ENCODE measurements at regions not wholly inside any gene's neighbourhood (a gene's known extent, or its start where the extent isn't known, plus 50 kb on each side); places are given as distances from the start of the nearest gene placed in this dataset.

DNA sequence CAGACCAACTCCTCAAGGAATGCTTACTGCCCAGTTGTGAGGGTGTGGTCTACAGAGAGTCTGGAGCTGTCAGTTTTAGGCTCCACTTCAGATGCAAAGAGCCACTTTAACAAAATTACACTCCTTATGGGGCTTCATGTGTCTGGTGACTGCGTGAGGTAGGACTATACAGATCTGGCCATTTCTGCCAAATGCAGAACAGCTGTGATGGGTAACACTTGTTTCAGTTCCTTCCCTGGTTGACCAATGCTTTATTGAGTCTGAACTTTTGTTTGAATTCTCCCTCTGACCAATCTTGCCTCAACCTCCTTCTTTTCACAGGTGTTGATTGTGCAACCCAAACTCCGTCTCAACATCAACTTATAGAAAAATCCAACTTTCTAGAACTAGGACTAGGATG, 181.2 kb downstream of the OMA1 start:
- no peaks in the 10 kb centered on the region for H3K9me3 ChIP-seq (ENCODE audit: control insufficient read depth, low read depth, low read length)
- H3K4me3 ChIP-seq (ENCODE audit: low read length), result no peak overlapping the region
- H3K27ac ChIP-seq (ENCODE audit: low read length), result no peak overlapping the region
- H3K36me3 ChIP-seq (ENCODE audit: control insufficient read depth, low read depth, low read length), result no peaks in the 10 kb centered on the region
- peaks cover 4% of the 10 kb centered on the region for H3K4me1 ChIP-seq (ENCODE audit: control insufficient read depth, low read depth, low read length)
- H3K27me3 ChIP-seq (ENCODE audit: control insufficient read depth, insufficient read depth, low read length), result no peaks in the 10 kb centered on the region
- H3K9ac ChIP-seq (ENCODE audit: low read length), result no peak overlapping the region

DNA sequence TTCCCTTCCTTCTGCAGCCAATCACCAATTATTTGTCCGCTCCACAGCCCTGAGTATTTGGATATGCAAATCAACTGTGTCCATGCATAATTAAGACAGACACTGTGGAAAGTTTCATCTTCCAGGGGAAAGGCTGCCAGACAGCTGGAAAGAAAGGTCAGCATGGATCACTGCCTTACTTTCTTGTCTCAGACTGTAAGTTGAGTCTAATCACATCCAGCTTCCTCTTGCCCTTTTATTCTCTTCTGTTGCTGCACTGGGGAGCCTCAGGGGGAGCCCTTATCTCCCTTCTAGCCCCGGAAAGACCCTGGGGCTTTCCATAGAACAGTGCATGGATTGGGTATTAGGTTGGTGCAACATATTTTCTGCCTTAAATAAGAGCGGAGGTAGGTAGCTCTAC, 182.9 kb downstream of the OMA1 start:
- peaks cover 5% of the 10 kb centered on the region for H3K4me1 ChIP-seq (ENCODE audit: control insufficient read depth, low read depth, low read length)
- H3K36me3 ChIP-seq (ENCODE audit: control insufficient read depth, low read depth, low read length), result no peaks in the 10 kb centered on the region
- no peaks in the 10 kb centered on the region for H3K27me3 ChIP-seq (ENCODE audit: control insufficient read depth, insufficient read depth, low read length)
- H3K27ac ChIP-seq (ENCODE audit: low read length), result no peak overlapping the region
- H3K4me3 ChIP-seq (ENCODE audit: low read length), result no peak overlapping the region
- no peak overlapping the region for H3K9ac ChIP-seq (ENCODE audit: low read length)
- no peaks in the 10 kb centered on the region for H3K9me3 ChIP-seq (ENCODE audit: control insufficient read depth, low read depth, low read length)

DNA sequence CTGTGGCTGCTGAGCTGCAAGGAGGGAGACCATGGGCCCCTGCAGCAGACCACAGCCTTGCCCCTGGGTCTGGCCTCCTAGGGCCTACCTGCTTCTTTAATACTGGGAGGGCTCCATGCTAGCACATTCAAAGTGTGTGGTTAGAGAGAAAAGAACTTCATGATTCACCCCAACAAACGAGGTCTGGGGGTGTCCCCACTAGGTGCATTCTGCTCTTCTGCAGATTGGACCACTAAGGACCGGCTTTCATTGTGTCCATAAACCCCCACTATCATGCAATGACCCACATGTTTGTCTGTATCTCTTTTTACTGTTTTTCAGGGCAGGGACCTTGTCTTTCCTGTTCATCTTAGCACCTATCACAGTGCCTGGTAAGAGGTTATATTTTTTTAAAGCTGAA, 185.4 kb downstream of the OMA1 start:
- Histone ChIP-seq H3K9ac (ENCODE audit: low read length) (no peak overlapping the region), H3K9me3 (ENCODE audit: control insufficient read depth, low read depth, low read length) (no peaks in the 10 kb centered on the region), H3K27me3 (ENCODE audit: control insufficient read depth, insufficient read depth, low read length) (no peaks in the 10 kb centered on the region), H3K27ac (ENCODE audit: low read length) (no peak overlapping the region), H3K36me3 (ENCODE audit: control insufficient read depth, low read depth, low read length) (no peaks in the 10 kb centered on the region), H3K4me1 (ENCODE audit: control insufficient read depth, low read depth, low read length) (peaks cover 18% of the 10 kb centered on the region), H3K4me3 (ENCODE audit: low read length) (no peak overlapping the region)

GRCh38 chr1:58358346-58358745, 188.2 kb downstream of the OMA1 start:
- no peaks in the 10 kb centered on the region for H3K9me3 ChIP-seq (ENCODE audit: control insufficient read depth, low read depth, low read length)
- no peak overlapping the region for H3K9ac ChIP-seq (ENCODE audit: low read length)
- no peaks in the 10 kb centered on the region for H3K36me3 ChIP-seq (ENCODE audit: control insufficient read depth, low read depth, low read length)
- H3K27ac ChIP-seq (ENCODE audit: low read length), result no peak overlapping the region
- H3K27me3 ChIP-seq (ENCODE audit: control insufficient read depth, insufficient read depth, low read length), result no peaks in the 10 kb centered on the region
- H3K4me3 ChIP-seq (ENCODE audit: low read length), result no peak overlapping the region
- H3K4me1 ChIP-seq (ENCODE audit: control insufficient read depth, low read depth, low read length), result peaks cover 14% of the 10 kb centered on the region

- Histone ChIP-seq H3K27ac (ENCODE audit: low read length) (no peak overlapping the region), H3K9ac (ENCODE audit: low read length) (no peak overlapping the region), H3K4me3 (ENCODE audit: low read length) (no peak overlapping the region), H3K9me3 (ENCODE audit: control insufficient read depth, low read depth, low read length) (no peaks in the 10 kb centered on the region), H3K4me1 (ENCODE audit: control insufficient read depth, low read depth, low read length) (peaks cover 14% of the 10 kb centered on the region), H3K27me3 (ENCODE audit: control insufficient read depth, insufficient read depth, low read length) (no peaks in the 10 kb centered on the region), H3K36me3 (ENCODE audit: control insufficient read depth, low read depth, low read length) (no peaks in the 10 kb centered on the region)
Observed at GRCh38 chr1:58356402-58356801, 190.1 kb downstream of the OMA1 start.

DNA sequence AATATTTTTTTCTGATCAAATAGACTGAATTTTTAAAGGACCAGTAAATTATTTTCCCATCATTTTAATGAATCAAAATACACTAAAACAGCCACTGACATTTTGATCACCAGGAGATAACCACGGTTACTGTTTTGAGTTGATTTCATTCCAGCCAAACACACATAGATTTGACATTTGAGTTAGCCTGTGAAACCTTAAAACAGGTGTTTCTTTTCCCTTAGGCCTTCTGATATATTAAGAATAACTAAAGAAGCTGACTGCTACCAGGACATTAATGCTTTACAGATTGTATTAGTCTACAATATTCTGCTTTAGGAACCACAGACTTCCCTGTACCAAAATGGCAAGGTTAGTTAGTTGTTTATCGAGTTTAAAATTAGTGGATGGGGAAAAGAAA, 193.4 kb downstream of the OMA1 start:
- H3K9ac ChIP-seq (ENCODE audit: low read length), result no peak overlapping the region
- H3K4me1 ChIP-seq (ENCODE audit: control insufficient read depth, low read depth, low read length), result peaks cover 9% of the 10 kb centered on the region
- no peaks in the 10 kb centered on the region for H3K27me3 ChIP-seq (ENCODE audit: control insufficient read depth, insufficient read depth, low read length)
- H3K9me3 ChIP-seq (ENCODE audit: control insufficient read depth, low read depth, low read length), result no peaks in the 10 kb centered on the region
- H3K27ac ChIP-seq (ENCODE audit: low read length), result no peak overlapping the region
- H3K36me3 ChIP-seq (ENCODE audit: control insufficient read depth, low read depth, low read length), result no peaks in the 10 kb centered on the region
- H3K4me3 ChIP-seq (ENCODE audit: low read length), result no peak overlapping the region

DNA sequence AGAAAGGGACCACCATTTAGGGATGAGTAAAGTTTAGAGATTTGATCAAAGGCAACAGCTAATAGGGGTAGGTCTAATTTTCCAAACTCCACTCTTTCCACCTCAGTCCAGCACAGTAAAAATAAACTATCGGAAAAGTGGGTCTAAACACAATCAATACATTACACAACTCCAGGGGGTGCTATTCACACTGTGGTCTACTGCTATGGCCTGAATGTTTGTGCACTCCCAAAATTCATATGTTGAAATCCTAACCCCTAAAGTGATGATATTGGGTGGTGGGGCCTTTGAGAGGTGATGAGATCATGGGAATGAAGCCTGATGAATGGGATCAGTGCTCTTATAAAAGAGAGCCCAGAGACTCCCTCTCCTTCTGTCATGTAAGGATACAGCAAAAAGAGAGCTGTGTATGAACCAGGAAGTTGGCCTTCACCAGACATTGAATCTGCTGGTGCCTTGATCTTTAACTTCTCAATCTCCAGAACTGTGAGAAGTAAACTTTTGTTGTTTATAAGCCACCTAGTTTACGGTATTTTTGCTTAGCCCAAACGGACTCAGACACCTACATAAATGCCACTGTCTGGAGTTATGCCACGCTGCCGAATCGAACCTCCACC, 193.9 kb downstream of the OMA1 start:
- Histone ChIP-seq H3K9me3 (ENCODE audit: control insufficient read depth, low read depth, low read length) (no peaks in the 10 kb centered on the region), H3K4me3 (ENCODE audit: low read length) (no peak overlapping the region), H3K36me3 (ENCODE audit: control insufficient read depth, low read depth, low read length) (no peaks in the 10 kb centered on the region), H3K27ac (ENCODE audit: low read length) (no peak overlapping the region), H3K9ac (ENCODE audit: low read length) (no peak overlapping the region), H3K4me1 (ENCODE audit: control insufficient read depth, low read depth, low read length) (peaks cover 4% of the 10 kb centered on the region), H3K27me3 (ENCODE audit: control insufficient read depth, insufficient read depth, low read length) (no peaks in the 10 kb centered on the region)

GRCh38 chr1:58346036-58346355, 200.5 kb downstream of the OMA1 start:
- Histone ChIP-seq H3K27me3 (ENCODE audit: control insufficient read depth, insufficient read depth, low read length) (no peaks in the 10 kb centered on the region), H3K36me3 (ENCODE audit: control insufficient read depth, low read depth, low read length) (no peaks in the 10 kb centered on the region), H3K4me3 (ENCODE audit: low read length) (no peak overlapping the region), H3K9ac (ENCODE audit: low read length) (no peak overlapping the region), H3K4me1 (ENCODE audit: control insufficient read depth, low read depth, low read length) (peaks cover 18% of the 10 kb centered on the region), H3K9me3 (ENCODE audit: control insufficient read depth, low read depth, low read length) (no peaks in the 10 kb centered on the region), H3K27ac (ENCODE audit: low read length) (no peak overlapping the region)

DNA sequence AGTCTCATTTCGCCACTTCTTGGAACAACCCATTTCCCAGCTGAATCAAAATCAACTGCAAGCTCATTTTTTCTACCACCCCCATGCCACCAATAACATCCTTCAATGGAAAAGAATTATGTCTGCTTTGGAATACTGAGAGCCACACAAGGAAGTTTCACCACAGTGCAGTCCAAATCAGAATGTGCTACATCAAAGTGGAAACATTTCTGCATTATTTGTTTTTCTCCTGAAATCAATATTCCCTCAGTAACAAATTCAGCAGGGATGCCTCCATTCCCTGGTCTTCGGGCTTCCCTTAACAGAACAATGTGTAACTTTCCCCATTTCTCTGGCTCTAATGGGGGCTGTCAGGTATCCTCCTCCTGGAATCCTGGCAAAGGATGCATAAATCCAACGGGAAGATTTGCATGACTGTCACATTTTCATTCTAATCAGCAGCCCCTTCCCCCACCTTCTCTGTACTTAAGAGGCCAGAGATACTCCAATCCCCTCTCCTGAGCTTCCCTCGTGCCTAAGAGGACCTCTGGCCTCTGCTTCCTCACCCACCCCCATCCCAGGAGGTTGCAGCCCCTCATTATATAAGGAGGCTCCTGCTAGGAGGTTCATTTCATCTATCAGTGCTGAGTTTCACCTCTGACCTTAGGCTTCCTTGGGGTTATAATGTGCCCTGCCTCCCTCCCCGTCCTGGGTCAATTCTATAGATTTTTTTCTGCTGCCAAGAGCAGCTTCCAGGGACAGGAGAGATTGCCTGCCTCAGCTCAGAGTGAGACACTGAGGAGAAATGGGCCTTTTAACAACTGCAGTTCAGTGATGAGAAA, 201.1 kb downstream of the OMA1 start:
- Histone ChIP-seq H3K27ac (ENCODE audit: low read length) (no peak overlapping the region), H3K4me3 (ENCODE audit: low read length) (no peak overlapping the region), H3K9me3 (ENCODE audit: control insufficient read depth, low read depth, low read length) (no peaks in the 10 kb centered on the region), H3K9ac (ENCODE audit: low read length) (no peak overlapping the region), H3K36me3 (ENCODE audit: control insufficient read depth, low read depth, low read length) (no peaks in the 10 kb centered on the region), H3K27me3 (ENCODE audit: control insufficient read depth, insufficient read depth, low read length) (no peaks in the 10 kb centered on the region), H3K4me1 (ENCODE audit: control insufficient read depth, low read depth, low read length) (peaks cover 18% of the 10 kb centered on the region)

- no peaks in the 10 kb centered on the region for H3K27me3 ChIP-seq (ENCODE audit: control insufficient read depth, insufficient read depth, low read length)
- H3K27ac ChIP-seq (ENCODE audit: low read length), result no peak overlapping the region
- H3K36me3 ChIP-seq (ENCODE audit: control insufficient read depth, low read depth, low read length), result no peaks in the 10 kb centered on the region
- no peak overlapping the region for H3K9ac ChIP-seq (ENCODE audit: low read length)
- no peak overlapping the region for H3K4me3 ChIP-seq (ENCODE audit: low read length)
- H3K9me3 ChIP-seq (ENCODE audit: control insufficient read depth, low read depth, low read length), result no peaks in the 10 kb centered on the region
- H3K4me1 ChIP-seq (ENCODE audit: control insufficient read depth, low read depth, low read length), result peaks cover 4% of the 10 kb centered on the region
Observed at GRCh38 chr1:58340185-58340584, 206.3 kb downstream of the OMA1 start.

- H3K4me3 ChIP-seq (ENCODE audit: low read length), result no peak overlapping the region
- no peaks in the 10 kb centered on the region for H3K36me3 ChIP-seq (ENCODE audit: control insufficient read depth, low read depth, low read length)
- H3K27me3 ChIP-seq (ENCODE audit: control insufficient read depth, insufficient read depth, low read length), result no peaks in the 10 kb centered on the region
- H3K27ac ChIP-seq (ENCODE audit: low read length), result no peak overlapping the region
- H3K9ac ChIP-seq (ENCODE audit: low read length), result no peak overlapping the region
- H3K4me1 ChIP-seq (ENCODE audit: control insufficient read depth, low read depth, low read length), result no peaks in the 10 kb centered on the region
- H3K9me3 ChIP-seq (ENCODE audit: control insufficient read depth, low read depth, low read length), result no peaks in the 10 kb centered on the region
Observed at GRCh38 chr1:58338081-58338480, 208.4 kb downstream of the OMA1 start.

- no peak overlapping the region for H3K9ac ChIP-seq (ENCODE audit: low read length)
- H3K4me1 ChIP-seq (ENCODE audit: control insufficient read depth, low read depth, low read length), result no peaks in the 10 kb centered on the region
- H3K36me3 ChIP-seq (ENCODE audit: control insufficient read depth, low read depth, low read length), result no peaks in the 10 kb centered on the region
- no peak overlapping the region for H3K4me3 ChIP-seq (ENCODE audit: low read length)
- H3K27ac ChIP-seq (ENCODE audit: low read length), result no peak overlapping the region
- no peaks in the 10 kb centered on the region for H3K27me3 ChIP-seq (ENCODE audit: control insufficient read depth, insufficient read depth, low read length)
- no peaks in the 10 kb centered on the region for H3K9me3 ChIP-seq (ENCODE audit: control insufficient read depth, low read depth, low read length)
Observed at GRCh38 chr1:58333511-58333910, 213.0 kb downstream of the OMA1 start.
